HG03432 (cell line): ENCODE measurements at regions not wholly inside any gene's neighbourhood (a gene's known extent, or its start where the extent isn't known, plus 50 kb on each side); places are given as distances from the start of the nearest gene placed in this dataset.

Source experiments
- ATAC-seq: cut with Tn5 transposase; IDR thresholded peaks from one replicate; pipeline ENCODE4 v1.9.1; 2021; ENCODE audit warnings: mild to moderate bottlenecking, moderate library complexity; ENCODE audit not compliant: unreplicated experiment

GRCh38 chr10:3417096-3417495 is 244.5 kb upstream of the PITRM1 start:
- ATAC-seq: no peak

DNA sequence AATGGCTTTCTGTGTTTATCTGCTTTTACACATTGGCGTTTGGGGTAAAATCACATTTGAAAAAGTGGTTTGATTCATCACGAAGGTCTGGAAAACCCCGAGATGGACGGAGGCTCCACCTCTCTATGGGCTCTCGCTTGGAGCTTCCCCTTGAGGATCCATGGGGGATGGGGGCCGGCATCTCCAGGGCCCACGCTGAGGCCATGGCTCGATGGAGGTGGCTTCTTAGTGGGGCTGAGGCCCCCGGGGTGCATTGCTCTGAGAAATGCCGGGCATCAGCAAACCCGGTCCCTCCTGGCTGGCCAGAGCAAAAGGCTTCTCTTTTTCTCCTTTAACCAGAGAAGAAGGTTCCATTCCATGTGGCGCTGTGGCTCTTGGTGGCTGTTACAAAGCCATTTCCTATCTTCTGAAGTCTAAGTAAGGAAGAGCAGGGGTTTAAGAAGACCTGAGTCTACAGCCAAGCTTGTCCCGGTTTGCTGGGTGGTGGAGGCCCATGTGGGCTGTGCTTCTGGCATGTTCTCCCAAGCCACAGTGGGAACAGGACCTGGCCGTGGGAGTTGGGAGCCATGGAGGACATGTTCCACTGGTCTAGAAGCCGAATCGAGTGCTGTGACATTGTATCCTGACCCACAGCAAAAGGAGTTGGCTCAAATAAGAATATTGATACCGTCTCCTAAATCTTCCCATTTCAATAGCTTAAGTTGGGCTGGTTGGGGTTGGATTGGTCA is 243.5 kb upstream of the PITRM1 start:
- no peak for ATAC-seq

DNA sequence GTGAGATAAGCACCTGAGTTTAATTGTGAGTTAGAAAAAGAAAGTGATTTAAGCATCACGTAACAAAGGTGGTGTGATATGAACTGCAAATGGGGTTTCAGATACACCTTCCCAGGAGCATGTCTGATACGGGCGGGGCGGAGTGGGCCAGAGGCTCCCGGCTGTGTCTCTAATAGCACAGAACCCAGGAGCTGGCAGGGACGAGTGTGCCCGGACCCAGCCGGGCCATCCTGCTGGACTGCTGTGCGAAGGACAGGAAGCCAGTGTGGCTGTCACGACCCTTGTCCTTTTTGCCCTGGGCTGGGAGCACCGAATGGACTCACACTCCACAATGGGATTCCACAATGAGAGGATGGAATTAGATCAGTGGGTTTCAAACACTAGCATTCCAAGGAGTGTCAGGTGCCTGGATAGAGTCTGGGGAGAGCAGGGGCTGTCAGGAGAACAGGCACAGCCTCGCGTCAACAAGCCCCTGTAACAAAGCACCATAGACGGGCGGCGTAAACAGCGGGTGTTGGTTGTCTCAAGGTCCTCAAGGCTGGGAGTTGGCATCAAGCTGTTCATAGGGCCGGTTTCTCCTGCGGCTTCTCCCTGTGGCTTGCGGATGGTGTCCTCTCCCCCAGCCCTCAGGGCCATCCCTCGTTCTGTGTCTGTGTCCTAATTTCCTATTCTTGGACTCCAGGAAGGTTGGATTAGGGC is 242.6 kb upstream of the PITRM1 start:
- ATAC-seq: no peak

GRCh38 chr10:3414667-3415023 is 242.1 kb upstream of the PITRM1 start:
- ATAC-seq: no peak

DNA sequence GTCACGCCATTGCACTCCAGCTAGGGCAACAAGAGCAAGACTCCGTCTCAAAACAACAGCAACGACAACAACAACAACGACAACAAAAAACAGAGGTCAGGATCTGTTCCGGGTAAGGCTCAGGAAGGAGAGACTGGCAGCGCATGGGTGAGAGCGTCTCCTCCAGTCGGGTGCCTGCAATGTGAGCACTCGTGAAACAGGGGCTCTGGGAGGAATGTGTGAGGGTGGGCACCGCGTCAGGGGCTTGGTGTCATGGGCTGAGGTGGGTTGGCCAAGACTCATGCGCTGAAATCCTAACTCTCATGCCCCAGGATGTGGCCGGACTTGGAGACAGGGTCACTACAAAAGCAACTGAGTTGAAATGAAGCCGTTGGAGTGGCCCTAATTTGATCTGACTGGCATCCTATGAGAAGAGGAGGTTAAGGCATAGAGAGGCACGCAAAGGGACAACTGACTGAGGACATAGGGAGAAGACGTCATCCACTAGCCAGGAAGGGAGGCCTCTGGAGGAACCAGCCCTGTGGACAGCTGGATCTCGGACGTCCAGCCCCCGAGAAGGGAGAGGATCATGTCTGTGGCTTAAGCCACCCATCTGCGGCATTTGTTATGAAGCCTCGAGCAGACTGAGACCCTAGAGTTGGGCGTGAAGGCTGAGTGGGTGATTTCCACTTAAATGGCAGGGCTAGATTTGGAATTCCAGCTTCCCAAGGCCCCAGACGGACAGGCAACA is 241.5 kb upstream of the PITRM1 start:
- ATAC-seq: no peak

- no peak for ATAC-seq
These were observed 240.1 kb upstream of the PITRM1 start for GRCh38 chr10:3412646-3413045.

DNA sequence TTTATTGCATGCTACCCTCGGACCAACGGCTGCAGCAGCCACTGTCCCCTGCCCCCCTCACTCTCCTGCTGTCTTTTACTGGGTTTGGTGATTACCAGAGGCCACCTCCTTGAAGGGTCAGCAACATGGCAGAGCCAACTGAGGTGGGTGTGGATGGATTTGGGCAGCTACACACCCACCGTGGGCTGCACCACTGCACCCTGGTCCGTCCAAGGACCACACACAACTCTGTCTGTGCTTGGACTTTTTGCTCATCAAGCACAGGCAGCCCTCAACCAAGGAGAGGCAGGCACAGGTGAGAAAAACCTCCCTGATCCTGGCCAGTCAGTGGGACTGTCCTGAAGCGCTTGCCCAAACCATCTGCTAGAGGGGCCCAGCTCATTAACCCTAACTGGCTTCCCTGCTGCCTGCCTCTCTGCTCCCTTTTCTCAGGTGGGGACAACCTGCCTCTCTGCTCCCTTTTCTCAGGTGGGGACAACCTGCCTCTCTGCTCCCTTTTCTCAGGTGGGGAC is 239.5 kb upstream of the PITRM1 start:
- no peak for ATAC-seq

DNA sequence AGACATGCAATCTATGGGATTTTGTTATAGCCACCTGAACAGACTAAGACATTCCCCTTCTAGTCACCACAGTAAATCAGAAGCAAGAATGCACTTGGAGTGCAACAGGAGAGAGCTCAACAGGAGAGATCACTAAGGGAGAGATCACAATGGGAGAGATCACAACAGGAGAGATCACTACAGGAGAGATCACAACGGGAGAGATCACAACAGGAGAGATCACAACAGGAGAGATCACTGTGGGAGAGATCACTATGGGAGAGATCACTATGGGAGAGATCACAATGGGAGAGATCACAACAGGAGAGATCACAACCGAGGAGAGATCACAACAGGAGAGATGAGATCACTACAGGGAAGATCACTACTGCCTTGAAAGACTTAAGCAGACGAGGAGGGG is 238.5 kb upstream of the PITRM1 start:
- ATAC-seq: no peak

GRCh38 chr10:3409928-3410327 is 237.3 kb upstream of the PITRM1 start:
- ATAC-seq: no peak

GRCh38 chr10:3408603-3409365 is 236.2 kb upstream of the PITRM1 start:
- peak; percentile 50 for ATAC-seq

GRCh38 chr10:3407208-3407607 is 234.6 kb upstream of the PITRM1 start:
- ATAC-seq: no peak

GRCh38 chr10:3406556-3406955 is 234.0 kb upstream of the PITRM1 start:
- ATAC-seq: no peak

DNA sequence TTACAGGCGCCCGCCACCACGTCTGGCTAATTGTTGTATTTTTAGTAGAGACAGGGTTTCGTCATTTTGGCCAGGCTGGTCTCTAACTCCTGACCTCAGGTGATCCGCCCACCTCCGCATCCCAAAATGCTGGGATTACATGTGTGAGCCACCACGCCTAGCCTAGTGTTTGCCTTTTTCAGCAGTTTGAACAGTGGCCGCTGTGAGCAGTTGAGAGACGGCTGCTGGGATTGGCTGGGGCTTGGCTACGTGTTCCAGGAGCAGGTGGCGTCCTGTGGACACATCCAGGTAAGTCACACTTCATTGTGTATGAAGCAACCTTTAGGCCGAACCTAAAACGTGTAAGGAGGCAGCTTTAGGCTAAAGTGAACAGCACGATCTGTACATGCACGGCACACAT is 231.8 kb upstream of the PITRM1 start:
- no peak for ATAC-seq

DNA sequence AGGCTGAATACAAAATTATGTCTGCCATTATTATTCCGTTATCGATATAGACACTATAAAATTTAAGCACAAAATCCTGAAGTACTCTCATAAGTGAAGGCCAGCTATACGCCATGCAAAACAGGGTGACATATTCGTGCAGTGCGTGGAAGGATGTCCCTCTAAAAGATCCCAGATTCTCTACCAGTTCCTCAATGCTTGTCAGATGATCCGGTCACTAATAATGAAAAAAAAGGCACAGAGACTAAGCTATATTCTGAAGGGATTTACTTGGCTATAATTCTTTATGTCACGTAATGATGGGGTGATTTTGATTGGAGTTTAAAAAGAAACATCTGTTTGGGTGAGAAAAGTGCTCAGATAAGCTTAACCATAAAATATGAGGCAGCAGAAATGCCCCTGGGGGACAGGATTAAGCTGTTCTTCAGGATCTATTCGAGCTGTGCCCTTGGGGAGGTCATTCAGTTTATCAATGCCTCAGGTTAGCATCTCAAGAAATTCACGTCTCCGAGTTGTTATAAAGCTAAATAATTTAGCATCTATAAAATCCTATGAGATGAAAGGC is 229.7 kb upstream of the PITRM1 start:
- no peak for ATAC-seq

DNA sequence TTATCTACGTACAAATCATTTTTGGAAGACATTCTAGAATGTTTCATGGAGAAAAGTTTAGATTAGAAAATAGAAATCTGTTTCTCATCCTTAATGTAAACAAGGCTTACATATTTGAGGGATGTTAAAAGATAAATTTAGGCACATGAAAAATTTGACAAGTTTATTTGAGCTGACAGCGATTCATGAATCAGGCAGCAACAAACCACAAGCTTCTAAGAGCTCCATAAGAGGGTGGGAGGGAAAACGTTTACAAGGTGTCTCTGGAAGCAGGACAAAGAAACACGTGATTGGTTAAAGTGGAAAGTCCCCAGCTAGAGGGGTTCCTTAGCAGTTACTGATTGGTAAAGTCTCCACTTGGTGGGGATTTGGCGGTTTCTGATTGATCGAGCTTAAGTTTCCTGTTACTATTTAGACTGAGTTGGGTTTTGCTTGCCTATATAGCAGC is 228.9 kb upstream of the PITRM1 start:
- ATAC-seq: no peak

GRCh38 chr10:3400348-3400747 is 227.8 kb upstream of the PITRM1 start:
- no peak for ATAC-seq

DNA sequence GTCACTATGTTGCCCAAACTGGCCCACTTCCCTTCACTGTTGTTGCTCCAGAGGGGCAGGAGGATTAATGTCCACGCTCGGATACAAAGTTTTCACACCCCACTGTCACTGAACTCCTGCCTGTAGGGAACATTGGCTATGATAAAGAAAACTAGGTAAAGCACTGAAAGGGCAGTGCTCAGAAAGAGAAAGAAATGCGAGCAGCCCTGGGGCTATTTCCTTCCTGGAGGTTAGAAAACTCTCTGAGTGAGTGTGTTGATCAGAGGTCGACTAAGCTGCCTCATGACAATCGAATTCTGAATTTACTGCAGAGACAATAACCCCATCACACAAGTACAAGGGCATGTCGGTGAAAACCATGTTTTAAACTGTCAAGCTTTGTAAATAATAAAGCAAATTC is 227.2 kb upstream of the PITRM1 start:
- ATAC-seq: no peak

DNA sequence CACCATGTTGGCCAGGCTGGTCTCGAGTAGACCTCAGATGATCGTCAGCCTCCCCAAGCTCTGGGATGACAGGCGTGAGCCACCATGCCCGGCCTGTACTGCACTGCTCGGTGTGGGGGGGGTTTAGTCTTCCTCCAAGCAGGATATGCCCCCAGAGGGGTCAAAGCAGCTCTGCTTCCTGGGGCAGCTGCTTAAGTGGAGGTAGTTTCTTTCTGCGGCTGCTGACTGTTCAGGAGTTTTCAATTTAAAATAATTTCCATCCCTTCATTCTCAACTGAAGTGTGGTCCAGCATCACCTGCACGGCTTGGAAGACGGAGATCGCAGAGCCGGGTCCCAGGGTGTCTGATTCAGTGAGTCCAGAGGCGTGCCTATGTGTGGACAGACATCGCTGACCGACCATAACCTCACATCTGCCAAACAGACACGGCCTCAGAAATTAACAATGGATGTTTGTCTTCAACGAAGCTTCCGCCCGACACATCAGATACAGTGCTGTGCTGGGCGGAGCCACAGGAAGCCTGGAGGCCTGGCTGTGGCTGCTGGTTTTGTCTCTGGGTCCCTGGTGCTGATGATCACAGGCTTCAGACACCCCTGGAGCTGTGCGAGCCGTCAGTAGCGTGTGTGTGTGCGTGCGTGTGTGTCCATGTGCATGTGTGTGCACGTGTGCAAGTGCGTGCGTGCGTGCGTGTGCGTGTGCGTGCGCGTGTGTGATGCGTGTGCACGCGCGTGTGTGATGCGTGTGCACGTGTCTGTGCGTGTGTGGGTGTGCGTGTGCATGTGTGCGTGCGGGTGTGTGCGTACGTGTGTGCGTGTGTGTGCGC is 226.5 kb upstream of the PITRM1 start:
- no peak for ATAC-seq

GRCh38 chr10:3397846-3398245 is 225.3 kb upstream of the PITRM1 start:
- ATAC-seq: no peak

DNA sequence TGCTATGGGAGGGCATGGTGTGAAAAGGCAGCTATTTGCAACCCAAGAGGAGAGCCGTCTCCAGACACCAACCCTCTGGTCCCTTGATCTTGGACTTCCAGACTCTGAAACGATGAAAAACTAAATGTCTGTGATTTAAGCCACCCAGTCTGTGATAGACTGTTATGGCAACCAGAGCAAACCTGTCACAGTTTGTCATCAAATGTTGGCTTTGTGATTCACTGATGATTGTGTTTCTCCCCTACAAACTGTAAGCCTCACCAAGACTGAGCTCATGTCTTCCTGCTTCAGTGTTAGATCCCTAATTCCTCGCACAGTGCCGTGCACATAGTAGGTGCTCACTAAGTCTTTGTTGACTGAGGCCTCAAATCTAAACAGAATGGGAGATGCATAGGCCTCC is 224.6 kb upstream of the PITRM1 start:
- no peak for ATAC-seq
